ENCODE measurements at regions not wholly inside any gene's neighbourhood (a gene's known extent, or its start where the extent isn't known, plus 50 kb on each side); places are given as distances from the start of the nearest gene placed in this dataset.

DNA sequence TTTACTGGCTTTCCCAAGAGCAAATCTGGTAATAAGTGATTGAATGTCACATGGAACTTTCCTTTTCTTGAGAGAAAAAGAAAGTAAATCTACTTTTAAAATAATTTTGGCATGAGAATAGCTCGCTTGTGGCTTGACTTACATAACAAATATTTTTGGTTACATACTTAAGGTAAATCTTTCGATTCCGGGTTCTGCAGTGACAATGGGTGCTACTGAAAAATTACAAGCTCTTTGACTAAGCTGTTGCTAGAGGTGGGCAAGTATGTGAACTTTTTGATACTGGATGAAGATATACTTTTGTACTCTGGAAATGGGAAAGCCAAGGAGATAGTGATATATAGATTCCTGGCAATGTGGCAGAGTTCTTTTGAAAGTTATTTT, 51.9 kb upstream of the OTOL1 start:
- TF ChIP-seq, protein P1, sequence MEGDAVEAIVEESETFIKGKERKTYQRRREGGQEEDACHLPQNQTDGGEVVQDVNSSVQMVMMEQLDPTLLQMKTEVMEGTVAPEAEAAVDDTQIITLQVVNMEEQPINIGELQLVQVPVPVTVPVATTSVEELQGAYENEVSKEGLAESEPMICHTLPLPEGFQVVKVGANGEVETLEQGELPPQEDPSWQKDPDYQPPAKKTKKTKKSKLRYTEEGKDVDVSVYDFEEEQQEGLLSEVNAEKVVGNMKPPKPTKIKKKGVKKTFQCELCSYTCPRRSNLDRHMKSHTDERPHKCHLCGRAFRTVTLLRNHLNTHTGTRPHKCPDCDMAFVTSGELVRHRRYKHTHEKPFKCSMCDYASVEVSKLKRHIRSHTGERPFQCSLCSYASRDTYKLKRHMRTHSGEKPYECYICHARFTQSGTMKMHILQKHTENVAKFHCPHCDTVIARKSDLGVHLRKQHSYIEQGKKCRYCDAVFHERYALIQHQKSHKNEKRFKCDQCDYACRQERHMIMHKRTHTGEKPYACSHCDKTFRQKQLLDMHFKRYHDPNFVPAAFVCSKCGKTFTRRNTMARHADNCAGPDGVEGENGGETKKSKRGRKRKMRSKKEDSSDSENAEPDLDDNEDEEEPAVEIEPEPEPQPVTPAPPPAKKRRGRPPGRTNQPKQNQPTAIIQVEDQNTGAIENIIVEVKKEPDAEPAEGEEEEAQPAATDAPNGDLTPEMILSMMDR (IDR thresholded peaks at IDR 0.05): no peak
- TF ChIP-seq EZH2phosphoT487 (IDR thresholded peaks at IDR 0.05): no peak
- TF ChIP-seq EZH2 (IDR thresholded peaks at IDR 0.05): no peak
